Loucy (cell line): ENCODE measurements at regions not wholly inside any gene's neighbourhood (a gene's known extent, or its start where the extent isn't known, plus 50 kb on each side); places are given as distances from the start of the nearest gene placed in this dataset.
"Not testable (repeated sequence)": the region's sequence is repeated elsewhere in the genome, so short reads cannot be mapped to it uniquely, and the experiment has no call there.

ENCODE experiments used
- H2AFZ ChIP-seq: fragments of 200-600 bp; sonication (generic); 2 replicates; pipeline ENCODE4 v1.6.0; 2016; ENCODE audit warnings: antibody characterized with exemption, mild to moderate bottlenecking, low read length, moderate library complexity
- H3F3A ChIP-seq: fragments of 200-600 bp; 2 replicates; pipeline ENCODE4 v1.6.0; 2016; ENCODE audit warnings: antibody characterized with exemption, low read depth, mild to moderate bottlenecking
- H3K27me3 ChIP-seq: fragments of 200-600 bp; sonication (generic); 2 replicates; pipeline ENCODE4 v1.6.1; 2014; ENCODE audit warnings: low read length, mild to moderate bottlenecking; ENCODE audit not compliant: insufficient read depth, poor library complexity, severe bottlenecking
- H3K36me3 ChIP-seq: fragments of 200-600 bp; sonication (generic); 2 replicates; pipeline ENCODE4 v1.6.1; 2016; ENCODE audit warnings: low read length; ENCODE audit not compliant: insufficient read depth
- H3K4me1 ChIP-seq: fragments of 200-600 bp; sonication (generic); 2 replicates; pipeline ENCODE4 v1.5.1; 2014; ENCODE audit warnings: low read length, mild to moderate bottlenecking; ENCODE audit not compliant: insufficient read depth, poor library complexity, severe bottlenecking
- H3K4me2 ChIP-seq: fragments of 200-600 bp; sonication (generic); 2 replicates; pipeline ENCODE4 v1.6.0; 2014; ENCODE audit warnings: antibody characterized with exemption, low read length, low read depth, mild to moderate bottlenecking; ENCODE audit not compliant: poor library complexity, severe bottlenecking
- H3K4me3 ChIP-seq: fragments of 200-600 bp; sonication (generic); 2 replicates; pipeline ENCODE4 v1.5.1; 2014; ENCODE audit warnings: low read length, mild to moderate bottlenecking, mixed read lengths; ENCODE audit not compliant: poor library complexity, severe bottlenecking
- H3K79me2 ChIP-seq: fragments of 200-600 bp; sonication (generic); 2 replicates; pipeline ENCODE4 v1.6.1; 2014; ENCODE audit warnings: low read length; ENCODE audit not compliant: insufficient read depth
- H3K9ac ChIP-seq: fragments of 200-600 bp; sonication (generic); 2 replicates; pipeline ENCODE4 v1.6.0; 2014; ENCODE audit warnings: mild to moderate bottlenecking, low read depth, low read length, moderate library complexity; ENCODE audit not compliant: poor library complexity, severe bottlenecking
- H3K9me2 ChIP-seq: fragments of 200-600 bp; sonication (generic); replicated peaks from 2 replicates; pipeline ENCODE4 v1.6.1; 2016; ENCODE audit warnings: low read depth, low read length, mixed read lengths
- H3K9me3 ChIP-seq: fragments of 200-600 bp; sonication (generic); 2 replicates; pipeline ENCODE4 v1.6.1; 2014; ENCODE audit warnings: mild to moderate bottlenecking, antibody characterized with exemption, low read length, low read depth; ENCODE audit not compliant: insufficient read depth
- H4K20me1 ChIP-seq: fragments of 200-600 bp; sonication (generic); 2 replicates; pipeline ENCODE4 v1.6.0; 2014; ENCODE audit warnings: antibody characterized with exemption, low read length, mild to moderate bottlenecking; ENCODE audit not compliant: insufficient read depth, poor library complexity, severe bottlenecking
- CTCF ChIP-seq: fragments of 200-600 bp; sonication (generic); conservative IDR thresholded peaks from 2 replicates; pipeline ENCODE4 v1.5.1; 2014; ENCODE audit warnings: mild to moderate bottlenecking, antibody characterized with exemption, low read length
- EZH2phosphoT487 ChIP-seq: fragments of 200-600 bp; IDR thresholded peaks from 2 replicates; pipeline ENCODE4 v1.6.1; 2018; ENCODE audit warnings: antibody characterized with exemption, mild to moderate bottlenecking, moderate library complexity, borderline replicate concordance

GRCh38 chr18:1513519-1513918, 608.8 kb downstream of the ADCYAP1 start:
- Histone ChIP-seq H3K36me3 (no peaks in the 10 kb centered on the region), H3K4me3 (no peak overlapping the region), H3K9me2 (no peaks in the 10 kb centered on the region), H4K20me1 (no peaks in the 10 kb centered on the region), H3K9ac (no peak overlapping the region), H3F3A (no peaks in the 10 kb centered on the region), H2AFZ (no peak overlapping the region), H3K4me1 (no peaks in the 10 kb centered on the region), H3K4me2 (no peak overlapping the region), H3K79me2 (no peaks in the 10 kb centered on the region), H3K27me3 (no peaks in the 10 kb centered on the region), H3K9me3 (no peaks in the 10 kb centered on the region)
- TF ChIP-seq CTCF (peak; percentile 28), EZH2phosphoT487 (no peak)

GRCh38 chr18:1521588-1522248, 617.0 kb downstream of the ADCYAP1 start:
- H3K4me3 ChIP-seq, H3K9me3 ChIP-seq, H4K20me1 ChIP-seq, H3K9me2 ChIP-seq, H3K36me3 ChIP-seq, H3K27me3 ChIP-seq, H2AFZ ChIP-seq, H3K9ac ChIP-seq, H3F3A ChIP-seq, H3K79me2 ChIP-seq, H3K4me1 ChIP-seq, H3K4me2 ChIP-seq: not testable (repeated sequence)

GRCh38 chr18:1522249-1522615, 617.6 kb downstream of the ADCYAP1 start:
- Histone ChIP-seq H4K20me1 (no peaks in the 10 kb centered on the region), H3K9ac (no peak overlapping the region), H3K36me3 (no peaks in the 10 kb centered on the region), H3K9me3 (no peaks in the 10 kb centered on the region), H3K4me1 (no peaks in the 10 kb centered on the region), H3K9me2 (no peaks in the 10 kb centered on the region), H3K4me2 (no peak overlapping the region), H2AFZ (no peak overlapping the region), H3F3A (no peaks in the 10 kb centered on the region), H3K27me3 (no peaks in the 10 kb centered on the region), H3K4me3 (no peak overlapping the region), H3K79me2 (no peaks in the 10 kb centered on the region)
- TF ChIP-seq EZH2phosphoT487 (no peak), CTCF (no peak)

- no peak overlapping the region for H3K4me2 ChIP-seq
- TF ChIP-seq CTCF (no peak), EZH2phosphoT487 (no peak)
- no peak overlapping the region for H3K9ac ChIP-seq
- no peaks in the 10 kb centered on the region for H3K79me2 ChIP-seq
- no peak overlapping the region for H2AFZ ChIP-seq
- no peaks in the 10 kb centered on the region for H3K27me3 ChIP-seq
- H3K4me3 ChIP-seq, result no peak overlapping the region
- no peaks in the 10 kb centered on the region for H4K20me1 ChIP-seq
- no peaks in the 10 kb centered on the region for H3K4me1 ChIP-seq
- no peaks in the 10 kb centered on the region for H3K9me2 ChIP-seq
- no peaks in the 10 kb centered on the region for H3K9me3 ChIP-seq
- no peaks in the 10 kb centered on the region for H3F3A ChIP-seq
- no peaks in the 10 kb centered on the region for H3K36me3 ChIP-seq
Observed at GRCh38 chr18:1526991-1527390, 622.3 kb downstream of the ADCYAP1 start.
